ENCODE measurements at regions not wholly inside any gene's neighbourhood (a gene's known extent, or its start where the extent isn't known, plus 50 kb on each side); places are given as distances from the start of the nearest gene placed in this dataset.
A peak's percentile ranks its signal among the peaks of the same experiment; 100 is the strongest.

DNA sequence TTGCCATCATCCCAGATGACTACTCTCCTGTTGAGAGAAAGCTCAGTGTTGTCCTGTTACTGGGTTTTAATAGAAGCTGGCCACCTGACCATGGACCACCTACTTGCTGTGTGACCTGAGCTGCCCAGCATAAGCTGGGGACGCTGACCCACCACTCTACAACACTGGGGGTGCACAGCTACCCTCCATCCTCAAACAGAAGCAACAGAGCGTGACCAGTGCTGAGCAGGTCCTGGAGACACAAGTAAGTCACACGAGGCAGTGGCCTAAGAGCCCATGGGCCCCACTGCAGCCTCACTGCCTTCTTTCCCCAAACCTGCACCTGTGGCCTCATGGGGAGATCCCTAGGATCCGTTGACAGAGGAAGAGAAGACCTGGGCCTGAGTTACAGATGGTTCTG, 198.6 kb upstream of the ADARB2 start:
- Mint-ChIP-seq H3K4me3 (no peak overlapping the region), H3K27me3 (no peaks in the 10 kb centered on the region), H3K36me3 (ENCODE audit: low read depth) (peaks cover 10% of the 10 kb centered on the region), H3K27ac (no peak overlapping the region), H3K4me1 (peaks cover 49% of the 10 kb centered on the region), H3K9me3 (peaks cover 8% of the 10 kb centered on the region)
- ChIA-PET CTCF (interaction anchor here (1.0 kb wide), 1 partner anchor 9 kb away, joined by 3 read pairs; no protein-coding TSS in a partner anchor), POLR2A (interaction anchor here (0.5 kb wide), 1 partner anchor 20 kb away, joined by 6 read pairs; no protein-coding TSS in a partner anchor)
- no peak for DNase-seq

GRCh38 chr10:1933215-1933614, 195.9 kb upstream of the ADARB2 start:
- H3K27ac Mint-ChIP-seq: peak overlapping the region; percentile 71
- CTCF ChIA-PET: no interaction called here
- H3K9me3 Mint-ChIP-seq: peaks cover 3% of the 10 kb centered on the region
- POLR2A ChIA-PET: no interaction called here
- H3K36me3 Mint-ChIP-seq (ENCODE audit: low read depth): peaks cover 3% of the 10 kb centered on the region
- no peaks in the 10 kb centered on the region for H3K27me3 Mint-ChIP-seq
- no peak for DNase-seq
- peaks cover 28% of the 10 kb centered on the region for H3K4me1 Mint-ChIP-seq
- H3K4me3 Mint-ChIP-seq: no peak overlapping the region

- no peak for DNase-seq
- peak overlapping the region; percentile 20 for H3K4me3 Mint-ChIP-seq
- POLR2A ChIA-PET: no interaction called here
- H3K9me3 Mint-ChIP-seq: peaks cover 3% of the 10 kb centered on the region
- H3K27me3 Mint-ChIP-seq: no peaks in the 10 kb centered on the region
- H3K27ac Mint-ChIP-seq: peak overlapping the region; percentile 71
- peaks cover 25% of the 10 kb centered on the region for H3K4me1 Mint-ChIP-seq
- H3K36me3 Mint-ChIP-seq (ENCODE audit: low read depth): peaks cover 3% of the 10 kb centered on the region
- CTCF ChIA-PET: no interaction called here
Observed at GRCh38 chr10:1932692-1933094, 195.4 kb upstream of the ADARB2 start.

DNA sequence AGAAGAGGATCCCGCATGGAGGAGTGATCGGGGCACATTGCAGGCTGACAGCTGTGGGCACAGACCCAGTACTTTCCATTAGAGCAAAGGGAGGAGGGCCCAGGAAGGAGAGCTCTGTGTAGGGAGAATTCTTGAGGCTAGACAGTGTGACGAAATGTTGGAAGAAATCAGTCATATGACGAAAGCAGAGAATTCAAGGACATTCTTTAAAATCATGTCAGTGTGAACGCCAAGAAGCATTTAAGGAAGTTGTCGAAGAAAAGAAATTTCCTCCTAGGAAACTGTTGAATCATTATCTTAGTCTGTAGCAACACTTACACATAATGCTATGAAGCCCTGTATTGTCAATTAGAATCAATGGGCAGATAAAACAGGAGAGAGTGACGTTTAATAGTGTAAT, 191.3 kb upstream of the ADARB2 start:
- H3K27ac Mint-ChIP-seq: no peak overlapping the region
- ChIA-PET CTCF (no interaction called here), POLR2A (no interaction called here)
- H3K4me3 Mint-ChIP-seq: no peak overlapping the region
- DNase-seq: no peak
- H3K4me1 Mint-ChIP-seq: peaks cover 12% of the 10 kb centered on the region
- H3K27me3 Mint-ChIP-seq: no peaks in the 10 kb centered on the region
- no peaks in the 10 kb centered on the region for H3K9me3 Mint-ChIP-seq
- no peaks in the 10 kb centered on the region for H3K36me3 Mint-ChIP-seq (ENCODE audit: low read depth)

DNA sequence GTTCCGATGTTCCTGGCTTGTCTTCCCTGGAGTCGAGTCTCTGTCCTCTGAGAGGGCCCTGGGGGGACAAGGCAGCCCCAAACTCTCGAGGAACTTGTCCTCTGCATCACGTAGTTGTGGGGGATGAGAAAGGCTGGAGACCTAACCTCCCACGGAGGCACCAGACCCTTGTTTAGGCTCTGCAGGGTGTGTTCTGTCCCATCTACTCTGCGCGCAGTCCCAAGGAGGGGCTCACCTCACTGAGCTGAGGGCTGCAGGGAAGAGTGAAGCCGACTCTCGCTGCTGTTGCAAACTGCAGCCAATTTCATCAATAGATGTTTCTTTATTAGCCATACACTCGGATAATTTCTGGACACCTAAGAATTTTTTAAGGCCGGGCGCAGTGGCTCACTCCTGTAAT, 186.7 kb upstream of the ADARB2 start:
- H3K4me3 Mint-ChIP-seq: no peak overlapping the region
- H3K4me1 Mint-ChIP-seq: peaks cover 12% of the 10 kb centered on the region
- CTCF ChIA-PET: no interaction called here
- POLR2A ChIA-PET: no interaction called here
- H3K27ac Mint-ChIP-seq: no peak overlapping the region
- H3K27me3 Mint-ChIP-seq: no peaks in the 10 kb centered on the region
- no peak for DNase-seq
- H3K9me3 Mint-ChIP-seq: no peaks in the 10 kb centered on the region
- H3K36me3 Mint-ChIP-seq (ENCODE audit: low read depth): no peaks in the 10 kb centered on the region

DNA sequence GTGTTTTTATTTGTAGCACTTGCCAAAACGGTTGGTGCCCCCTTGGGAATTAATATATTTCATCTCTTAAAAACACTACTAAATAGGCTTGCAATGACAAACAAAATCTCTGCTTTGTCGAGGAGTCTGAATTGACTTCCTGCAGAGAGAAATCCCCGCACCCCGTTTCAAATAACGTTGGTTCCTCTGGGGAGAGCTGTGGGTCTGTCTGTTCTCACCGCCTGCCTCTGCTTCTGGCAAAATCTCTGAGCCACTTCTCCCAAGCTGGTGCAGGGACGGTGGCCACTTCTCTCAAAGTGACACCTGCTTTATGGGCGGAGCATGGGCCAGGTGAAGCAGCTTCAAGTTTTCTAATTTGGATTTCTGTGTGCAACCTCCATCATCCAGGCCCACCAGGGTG, 186.3 kb upstream of the ADARB2 start:
- no peak overlapping the region for H3K27ac Mint-ChIP-seq

GRCh38 chr10:1920941-1921340, 183.6 kb upstream of the ADARB2 start:
- DNase-seq: no peak
- CTCF ChIA-PET: no interaction called here
- Mint-ChIP-seq H3K4me3 (no peak overlapping the region), H3K4me1 (peaks cover 12% of the 10 kb centered on the region), H3K9me3 (no peaks in the 10 kb centered on the region), H3K27ac (no peak overlapping the region), H3K27me3 (no peaks in the 10 kb centered on the region), H3K36me3 (ENCODE audit: low read depth) (no peaks in the 10 kb centered on the region)
- POLR2A ChIA-PET: no interaction called here

More for the DNA sequence above, 186.3 kb upstream of the ADARB2 start:
- H3K4me1 Mint-ChIP-seq: peaks cover 12% of the 10 kb centered on the region
- DNase-seq: no peak
- ChIA-PET CTCF (no interaction called here), POLR2A (no interaction called here)
- no peak overlapping the region for H3K4me3 Mint-ChIP-seq
- no peaks in the 10 kb centered on the region for H3K27me3 Mint-ChIP-seq
- no peaks in the 10 kb centered on the region for H3K36me3 Mint-ChIP-seq (ENCODE audit: low read depth)
- H3K9me3 Mint-ChIP-seq: no peaks in the 10 kb centered on the region

DNA sequence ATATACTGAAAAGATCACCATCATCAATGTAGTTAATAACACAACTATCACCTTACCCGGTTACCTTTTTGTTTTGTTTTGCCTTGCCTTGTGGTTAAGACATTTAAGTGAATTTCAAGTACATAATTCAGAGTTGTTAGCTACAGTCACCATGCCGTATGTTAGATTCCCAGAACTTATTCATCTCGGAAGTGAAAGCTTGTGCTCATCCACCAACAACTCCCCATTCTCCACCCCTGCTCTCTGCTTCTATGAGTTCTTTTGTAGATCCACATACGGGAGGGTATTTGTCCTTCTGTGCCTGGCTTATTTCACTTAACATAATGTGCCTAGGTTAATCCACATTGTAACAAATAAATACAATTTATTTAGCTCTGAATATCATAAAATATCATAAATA, 182.8 kb upstream of the ADARB2 start:
- no peaks in the 10 kb centered on the region for H3K36me3 Mint-ChIP-seq (ENCODE audit: low read depth)
- CTCF ChIA-PET: no interaction called here
- H3K27me3 Mint-ChIP-seq: no peaks in the 10 kb centered on the region
- H3K9me3 Mint-ChIP-seq: no peaks in the 10 kb centered on the region
- no peak overlapping the region for H3K27ac Mint-ChIP-seq
- POLR2A ChIA-PET: no interaction called here
- H3K4me3 Mint-ChIP-seq: no peak overlapping the region
- DNase-seq: no peak
- H3K4me1 Mint-ChIP-seq: peaks cover 12% of the 10 kb centered on the region

GRCh38 chr10:1911771-1912170, 174.4 kb upstream of the ADARB2 start:
- peaks cover 4% of the 10 kb centered on the region for H3K9me3 Mint-ChIP-seq
- no peaks in the 10 kb centered on the region for H3K36me3 Mint-ChIP-seq (ENCODE audit: low read depth)
- ChIA-PET CTCF (no interaction called here), POLR2A (no interaction called here)
- no peaks in the 10 kb centered on the region for H3K4me1 Mint-ChIP-seq
- no peak for DNase-seq
- H3K27me3 Mint-ChIP-seq: no peaks in the 10 kb centered on the region
- no peak overlapping the region for H3K4me3 Mint-ChIP-seq
- H3K27ac Mint-ChIP-seq: no peak overlapping the region

- ChIA-PET POLR2A (no interaction called here), CTCF (no interaction called here)
- no peaks in the 10 kb centered on the region for H3K4me1 Mint-ChIP-seq
- peaks cover 6% of the 10 kb centered on the region for H3K27me3 Mint-ChIP-seq
- H3K36me3 Mint-ChIP-seq (ENCODE audit: low read depth): no peaks in the 10 kb centered on the region
- H3K9me3 Mint-ChIP-seq: no peaks in the 10 kb centered on the region
- no peak for DNase-seq
- no peak overlapping the region for H3K4me3 Mint-ChIP-seq
- no peak overlapping the region for H3K27ac Mint-ChIP-seq
Observed at GRCh38 chr10:1903982-1904381, 166.7 kb upstream of the ADARB2 start.

DNA sequence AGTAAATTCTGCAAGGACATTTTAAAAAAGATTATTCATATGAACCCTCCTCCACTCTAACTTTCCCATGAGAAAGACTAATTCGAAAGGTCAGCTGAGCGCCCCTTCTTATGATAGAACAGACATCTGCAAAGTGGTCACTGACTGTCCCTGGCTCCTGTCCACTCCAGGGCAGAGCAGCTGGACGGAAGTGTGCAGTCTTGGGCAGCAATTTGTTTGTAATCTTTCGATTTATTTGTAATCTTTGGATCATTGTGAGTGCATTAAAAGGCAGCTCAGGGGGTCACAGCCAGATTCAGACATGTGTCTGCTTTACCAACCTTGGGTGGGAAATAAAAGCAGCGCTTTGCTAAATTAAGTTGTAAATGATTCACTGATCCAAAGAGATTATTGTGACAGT, 158.8 kb upstream of the ADARB2 start:
- peaks cover 11% of the 10 kb centered on the region for H3K4me1 Mint-ChIP-seq
- ChIA-PET POLR2A (no interaction called here), CTCF (no interaction called here)
- H3K27me3 Mint-ChIP-seq: no peaks in the 10 kb centered on the region
- H3K9me3 Mint-ChIP-seq: no peaks in the 10 kb centered on the region
- no peak overlapping the region for H3K27ac Mint-ChIP-seq
- no peaks in the 10 kb centered on the region for H3K36me3 Mint-ChIP-seq (ENCODE audit: low read depth)
- DNase-seq: no peak
- H3K4me3 Mint-ChIP-seq: no peak overlapping the region

GRCh38 chr10:1895691-1896090, 158.4 kb upstream of the ADARB2 start:
- POLR2A ChIA-PET: no interaction called here
- H3K27me3 Mint-ChIP-seq: no peaks in the 10 kb centered on the region

GRCh38 chr10:1894912-1895311, 157.6 kb upstream of the ADARB2 start:
- Mint-ChIP-seq H3K4me1 (peaks cover 11% of the 10 kb centered on the region), H3K27ac (no peak overlapping the region), H3K27me3 (no peaks in the 10 kb centered on the region), H3K4me3 (no peak overlapping the region), H3K36me3 (ENCODE audit: low read depth) (no peaks in the 10 kb centered on the region), H3K9me3 (no peaks in the 10 kb centered on the region)
- CTCF ChIA-PET: no interaction called here
- DNase-seq: no peak
- POLR2A ChIA-PET: no interaction called here

More at GRCh38 chr10:1895691-1896090, 158.4 kb upstream of the ADARB2 start:
- Mint-ChIP-seq H3K9me3 (no peaks in the 10 kb centered on the region), H3K4me3 (no peak overlapping the region), H3K4me1 (peaks cover 11% of the 10 kb centered on the region), H3K27ac (no peak overlapping the region), H3K36me3 (ENCODE audit: low read depth) (no peaks in the 10 kb centered on the region)
- CTCF ChIA-PET: no interaction called here
- DNase-seq: no peak

- Mint-ChIP-seq H3K27me3 (no peaks in the 10 kb centered on the region), H3K9me3 (no peaks in the 10 kb centered on the region), H3K36me3 (ENCODE audit: low read depth) (no peaks in the 10 kb centered on the region), H3K27ac (no peak overlapping the region), H3K4me3 (no peak overlapping the region), H3K4me1 (peaks cover 11% of the 10 kb centered on the region)
- ChIA-PET CTCF (no interaction called here), POLR2A (no interaction called here)
- DNase-seq: no peak
Observed at GRCh38 chr10:1893941-1894340, 156.6 kb upstream of the ADARB2 start.

- H3K9me3 Mint-ChIP-seq: peaks cover 3% of the 10 kb centered on the region
- H3K4me3 Mint-ChIP-seq: no peak overlapping the region
Observed at GRCh38 chr10:1886039-1886438, 148.7 kb upstream of the ADARB2 start.

More at GRCh38 chr10:1886039-1886438, 148.7 kb upstream of the ADARB2 start:
- no peak for DNase-seq
- Mint-ChIP-seq H3K27me3 (peaks cover 6% of the 10 kb centered on the region), H3K4me1 (no peaks in the 10 kb centered on the region), H3K36me3 (ENCODE audit: low read depth) (no peaks in the 10 kb centered on the region), H3K27ac (no peak overlapping the region)
- POLR2A ChIA-PET: no interaction called here
- CTCF ChIA-PET: no interaction called here

All from activated CD4-positive, alpha-beta T cell treated with anti-CD3 and anti-CD28 coated beads, Interleukin-2, amount 10 ng/mL, durations not matched to agents 7 days and 5 days (primary cell).